ENCODE measurements at regions not wholly inside any gene's neighbourhood (a gene's known extent, or its start where the extent isn't known, plus 50 kb on each side); places are given as distances from the start of the nearest gene placed in this dataset.
"Not testable (repeated sequence)": the region's sequence is repeated elsewhere in the genome, so short reads cannot be mapped to it uniquely, and the experiment has no call there.

DNA sequence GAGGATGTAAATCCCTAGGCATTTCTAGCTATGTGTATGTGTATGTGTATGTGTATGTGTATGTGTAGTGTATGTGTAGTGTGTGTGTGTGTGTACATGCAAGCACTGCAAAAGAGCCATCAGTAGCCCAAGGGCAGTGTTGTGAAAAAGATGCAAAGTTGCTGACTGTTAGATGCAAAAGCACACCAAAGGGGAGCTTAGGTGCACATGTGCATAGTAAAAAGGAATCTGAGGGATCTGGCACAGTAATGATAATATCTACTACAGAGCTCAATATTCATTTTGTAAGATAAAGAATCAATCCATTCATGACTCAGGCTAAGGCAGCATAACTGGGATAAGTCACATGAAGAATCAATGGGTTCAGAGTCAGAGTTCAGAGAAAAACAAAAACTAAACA is 80.2 kb downstream of the TMEM47 start:
- DNase-seq, result no peak

GRCh38 chrX:34565981-34566380 is 91.1 kb downstream of the TMEM47 start:
- DNase-seq, result no peak

DNA sequence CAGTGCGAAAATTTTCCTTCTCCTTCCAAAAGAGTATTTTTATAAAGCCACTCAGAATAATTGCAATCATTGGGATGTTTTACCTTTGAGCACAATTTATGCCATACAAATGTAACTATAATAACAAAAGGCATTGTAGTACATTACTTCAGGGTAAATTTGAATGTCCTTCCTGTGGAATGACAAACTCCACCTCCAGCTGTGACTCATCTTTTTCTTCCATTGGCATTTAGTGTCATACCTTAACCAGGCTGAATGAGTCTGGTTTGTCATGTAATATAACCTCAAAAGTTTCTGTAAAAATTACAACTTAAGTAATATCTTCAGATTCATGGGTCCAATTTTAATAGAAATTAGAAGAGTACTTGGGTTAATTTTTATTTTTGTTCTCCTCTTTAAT is 93.3 kb downstream of the TMEM47 start:
- no peak for DNase-seq

GRCh38 chrX:34563061-34563460 is 94.0 kb downstream of the TMEM47 start:
- DNase-seq, result no peak

- DNase-seq, result no peak
Observed at GRCh38 chrX:34562006-34562405, 95.1 kb downstream of the TMEM47 start.

DNA sequence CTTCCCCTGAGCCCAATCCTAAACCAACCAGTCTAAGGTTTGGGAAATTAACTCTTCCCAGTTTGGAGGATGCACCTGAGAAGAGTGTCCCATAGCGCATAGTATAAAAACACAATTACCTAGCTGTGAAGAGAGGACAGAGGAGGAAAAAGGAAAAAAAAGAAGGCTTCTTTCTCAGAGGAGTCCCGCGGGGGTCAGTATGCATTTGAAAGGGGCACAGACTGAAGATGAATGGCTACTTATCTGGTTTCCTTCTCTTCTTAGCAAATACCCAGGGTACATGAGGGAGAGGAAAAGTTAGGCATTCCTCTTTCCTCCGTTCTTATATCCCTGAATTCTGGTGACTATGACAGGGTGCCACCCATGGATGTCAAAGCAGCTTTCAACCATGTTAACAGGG is 96.9 kb downstream of the TMEM47 start:
- DNase-seq, result no peak

GRCh38 chrX:34559325-34559724 is 97.8 kb downstream of the TMEM47 start:
- DNase-seq, result no peak

DNA sequence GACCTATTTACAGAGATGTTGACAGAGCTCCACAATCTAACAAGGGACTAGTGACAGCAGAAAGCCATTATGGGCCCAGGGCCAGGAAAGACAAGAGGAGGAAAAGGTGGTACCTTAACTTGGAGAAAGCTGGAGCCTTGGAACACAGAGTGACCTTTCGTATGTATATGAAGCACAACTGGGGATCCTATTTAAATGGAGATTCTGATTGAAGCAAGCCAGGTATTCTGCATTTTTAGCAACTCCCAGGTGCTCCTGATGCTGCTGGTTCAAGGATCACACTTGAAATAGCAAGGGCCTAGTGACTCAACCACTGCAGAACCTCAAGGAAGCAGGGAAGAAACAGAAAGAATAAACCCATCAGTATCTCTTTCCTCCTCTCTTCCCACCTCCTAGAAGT is 99.4 kb downstream of the TMEM47 start:
- DNase-seq, result no peak

DNA sequence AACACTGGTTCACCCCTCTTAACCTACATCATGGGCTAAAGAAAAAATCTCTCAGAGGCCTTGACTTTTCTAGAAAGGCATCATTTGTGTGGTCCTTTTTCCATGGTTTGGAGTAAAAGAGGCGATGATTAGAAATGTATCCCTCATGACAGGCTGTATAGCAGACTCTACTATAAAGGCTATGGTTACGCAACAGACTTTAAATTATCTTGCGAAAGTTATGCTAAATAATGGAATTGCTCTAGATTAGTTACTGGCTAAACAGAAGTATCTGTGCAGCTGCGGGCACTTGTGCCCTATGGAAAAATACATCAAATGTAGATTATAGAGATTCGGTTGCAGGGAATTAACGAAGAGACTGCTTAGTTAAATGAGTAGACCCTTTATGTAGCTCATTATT is 101.6 kb downstream of the TMEM47 start:
- DNase-seq, result no peak

DNA sequence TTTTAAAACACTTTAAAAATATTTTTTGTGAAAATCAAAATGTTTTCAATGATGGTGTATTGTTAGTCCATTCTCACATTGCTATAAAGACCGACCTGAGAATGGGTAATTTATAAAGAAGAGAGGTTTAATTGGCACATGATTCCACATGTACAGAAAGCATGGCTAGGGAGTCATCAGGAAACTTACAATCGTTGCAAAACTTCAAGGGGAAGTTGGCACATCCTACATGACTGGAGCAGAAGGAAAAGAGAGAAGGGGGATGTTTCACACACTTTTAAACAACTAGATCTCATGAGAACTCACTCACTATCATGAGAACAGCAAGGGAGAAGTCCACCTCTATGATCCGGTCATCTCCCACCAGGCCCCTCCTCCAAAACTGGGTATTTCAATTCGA is 110.7 kb downstream of the TMEM47 start:
- no peak for DNase-seq

DNA sequence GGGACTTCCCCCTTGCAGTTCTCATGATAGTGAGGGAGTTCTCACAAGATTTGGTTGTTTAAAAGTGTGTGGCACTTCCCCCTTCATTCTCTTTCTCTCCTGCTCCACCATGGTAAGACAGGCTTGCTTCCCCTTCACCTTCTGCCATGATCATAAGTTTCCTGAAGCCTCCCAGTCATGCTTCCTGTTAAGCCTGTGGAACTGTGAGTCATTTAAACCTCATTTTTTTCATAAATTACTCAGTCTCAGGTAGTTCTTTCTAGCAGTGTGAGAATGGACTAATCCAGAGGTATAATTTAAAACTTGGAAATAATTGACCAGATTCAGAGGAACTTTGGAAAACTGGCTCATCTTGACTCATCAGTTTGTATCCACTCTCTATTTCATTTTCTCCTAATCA is 129.0 kb downstream of the TMEM47 start:
- DNase-seq, result no peak

- DNase-seq, result no peak
Observed at GRCh38 chrX:34521563-34521962, 135.5 kb downstream of the TMEM47 start.

DNA sequence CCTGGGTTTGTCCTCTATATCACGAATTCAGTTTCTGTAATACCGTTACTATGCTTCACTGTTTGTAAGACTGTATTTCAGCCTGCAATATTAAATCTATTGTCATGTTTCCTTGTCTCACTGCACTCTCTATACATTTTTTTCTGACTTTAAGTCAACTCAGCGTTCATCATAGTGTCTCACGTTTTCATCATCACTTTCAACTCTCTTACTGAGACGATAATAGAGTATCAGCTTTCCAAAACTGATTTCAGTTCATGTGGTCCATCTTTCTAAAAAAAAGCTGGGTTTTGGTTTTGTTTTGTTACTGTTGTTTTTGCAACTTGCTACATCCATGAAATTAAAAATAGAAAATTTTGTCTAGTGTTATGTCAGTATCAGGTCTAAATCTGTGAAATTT is 147.7 kb downstream of the TMEM47 start:
- no peak for DNase-seq

DNA sequence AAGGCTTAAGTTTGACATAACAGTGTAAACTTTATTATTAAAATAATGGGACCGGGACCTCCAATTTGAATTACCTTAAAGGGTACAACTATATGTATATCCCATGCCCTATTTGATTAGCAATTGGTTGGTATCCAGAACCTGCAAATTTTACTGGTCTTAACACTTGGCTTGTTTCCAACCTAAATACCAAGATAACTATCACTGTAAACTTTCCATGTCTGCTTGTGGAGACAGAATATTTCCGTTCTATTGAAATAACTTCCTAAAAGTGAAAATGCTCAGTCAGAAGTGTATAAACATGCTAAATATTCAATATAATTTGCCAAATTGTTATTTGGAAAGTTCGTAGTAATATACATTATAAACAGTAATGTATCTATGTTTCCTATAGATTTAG is 154.0 kb downstream of the TMEM47 start:
- no peak for DNase-seq

- no peak for DNase-seq
Observed at GRCh38 chrX:34493086-34493485, 164.0 kb downstream of the TMEM47 start.

GRCh38 chrX:34491126-34491525 is 166.0 kb downstream of the TMEM47 start:
- no peak for DNase-seq

GRCh38 chrX:34487364-34487763 is 169.7 kb downstream of the TMEM47 start:
- DNase-seq, result no peak

- no peak for DNase-seq
Observed at GRCh38 chrX:34483980-34484379, 173.1 kb downstream of the TMEM47 start.

GRCh38 chrX:34470507-34470906 is 186.6 kb downstream of the TMEM47 start:
- DNase-seq, result no peak

GRCh38 chrX:34467437-34467836 is 189.6 kb downstream of the TMEM47 start:
- DNase-seq, result no peak

DNA sequence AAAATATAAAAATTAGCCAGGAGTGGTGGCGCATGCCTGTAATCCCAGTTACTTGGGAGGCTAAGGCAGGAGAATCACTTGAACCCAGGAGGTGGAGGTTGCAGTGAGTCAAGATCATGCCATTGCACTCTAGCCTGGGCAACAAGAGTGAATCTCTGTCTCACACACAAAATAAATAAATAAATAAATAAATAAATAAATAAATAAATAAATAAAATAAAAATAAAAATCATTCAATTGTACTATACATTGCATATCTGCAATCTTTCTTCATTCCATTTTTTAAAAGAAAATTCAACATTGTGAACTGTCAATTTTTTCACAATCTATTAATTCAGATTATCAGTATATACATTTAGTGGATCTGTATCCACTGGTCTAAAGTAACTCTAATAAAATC is 193.9 kb downstream of the TMEM47 start:
- DNase-seq, result not testable (repeated sequence)

DNA sequence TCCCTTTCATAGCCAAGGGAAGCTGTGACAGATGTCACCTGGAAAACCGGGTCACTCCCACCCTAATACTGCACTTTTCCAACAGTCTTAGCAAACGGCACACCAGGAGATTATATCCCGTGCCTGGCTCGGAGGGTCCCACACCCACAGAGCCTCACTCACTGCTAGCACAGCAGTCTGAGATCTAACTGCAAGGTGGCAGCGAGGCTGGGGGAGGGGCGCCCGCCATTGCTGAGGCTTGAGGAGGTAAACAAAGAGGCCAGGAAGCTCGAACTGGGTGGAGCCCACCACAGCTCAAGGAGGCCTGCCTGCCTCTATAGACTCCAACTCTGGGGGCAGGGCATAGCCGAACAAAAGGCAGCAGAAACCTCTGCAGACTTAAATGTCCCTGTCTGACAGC is 199.2 kb downstream of the TMEM47 start:
- not testable (repeated sequence) for DNase-seq

- no peak for DNase-seq
Observed at GRCh38 chrX:34437586-34437985, 219.5 kb downstream of the TMEM47 start.

DNA sequence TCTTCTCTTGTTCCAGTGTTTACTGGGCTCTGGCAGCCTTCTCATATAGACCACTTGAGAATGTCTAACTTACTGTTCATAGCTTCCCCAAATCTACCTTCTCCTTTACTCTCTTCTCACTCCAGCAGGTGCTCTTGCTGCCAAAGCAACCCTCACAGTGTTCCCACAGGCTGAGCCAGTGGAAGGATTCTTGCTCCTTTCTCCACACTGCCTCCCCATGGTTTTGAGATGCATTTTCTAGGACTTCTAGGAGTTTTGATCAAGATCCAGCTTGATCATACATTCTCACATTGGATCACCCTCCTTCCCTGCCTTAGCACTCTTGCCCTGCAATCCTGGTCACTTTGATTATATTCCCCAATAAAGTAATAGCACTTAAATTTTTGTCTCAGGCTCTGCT is 230.8 kb downstream of the TMEM47 start:
- DNase-seq, result no peak

DNA sequence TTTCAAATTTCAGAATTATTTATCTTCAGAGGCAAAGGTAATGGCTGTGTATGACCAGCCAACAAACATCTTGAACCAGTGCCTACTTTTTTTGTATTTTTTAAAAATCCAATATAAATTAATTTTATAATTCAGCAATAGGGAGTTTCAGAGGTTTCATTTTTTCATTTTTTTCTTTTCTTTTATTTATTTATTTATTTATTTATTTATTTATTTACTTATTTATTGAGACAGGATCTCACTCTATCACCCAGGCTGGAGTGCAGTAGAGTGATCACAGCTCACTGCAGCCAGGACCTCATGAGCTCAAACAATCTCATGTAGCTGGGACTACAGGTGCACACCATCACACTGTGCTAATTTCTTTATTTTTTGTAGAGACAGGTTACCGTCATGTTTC is 250.5 kb downstream of the TMEM47 start:
- DNase-seq, result no peak

- DNase-seq, result no peak
Observed at GRCh38 chrX:34404386-34405070, 252.6 kb downstream of the TMEM47 start.

Data from activated T-cell treated with anti-CD3 and anti-CD28 coated beads, Interleukin-2, amount 50 U/mL, for 48 hours (primary cell).